Neural progenitor cell (in vitro differentiated cells): ENCODE measurements at regions not wholly inside any gene's neighbourhood (a gene's known extent, or its start where the extent isn't known, plus 50 kb on each side); places are given as distances from the start of the nearest gene placed in this dataset.
"Not testable (repeated sequence)": the region's sequence is repeated elsewhere in the genome, so short reads cannot be mapped to it uniquely, and the experiment has no call there.

ENCODE experiments used
- DNase-seq: peaks from one replicate; pipeline ENCODE4 v3.0.0-alpha.2; 2016; ENCODE audit warnings: low spot score
- H2AFZ ChIP-seq: fragments of 200-600 bp; sonication (generic); replicated peaks from 2 replicates; pipeline ENCODE4 v1.6.1; 2016; ENCODE audit warnings: antibody characterized with exemption
- H3F3A ChIP-seq: fragments of 200-600 bp; sonication (generic); 2 replicates; pipeline ENCODE4 v1.6.1; 2016; ENCODE audit warnings: antibody characterized with exemption, low read depth
- H3K27ac ChIP-seq: fragments of 200-600 bp; sonication (generic); 2 replicates; pipeline ENCODE4 v1.5.1; 2016; ENCODE audit warnings: mild to moderate bottlenecking
- H3K27me3 ChIP-seq: fragments of 200-600 bp; sonication (generic); 2 replicates; pipeline ENCODE4 v1.6.1; 2016; ENCODE audit warnings: mild to moderate bottlenecking, moderate library complexity
- H3K36me3 ChIP-seq: fragments of 200-600 bp; sonication (generic); 2 replicates; pipeline ENCODE4 v1.5.1; 2016
- H3K4me1 ChIP-seq: fragments of 200-600 bp; sonication (generic); 2 replicates; pipeline ENCODE4 v1.6.1; 2016; ENCODE audit warnings: mixed run types
- H3K4me2 ChIP-seq: fragments of 200-600 bp; sonication (generic); 2 replicates; pipeline ENCODE4 v1.6.1; 2016
- H3K4me3 ChIP-seq: fragments of 200-600 bp; sonication (generic); 2 replicates; pipeline ENCODE4 v1.5.1; 2016
- H3K79me2 ChIP-seq: fragments of 200-600 bp; sonication (generic); 2 replicates; pipeline ENCODE4 v1.6.1; 2016; ENCODE audit warnings: low read depth
- H3K9ac ChIP-seq: fragments of 200-600 bp; sonication (generic); 2 replicates; pipeline ENCODE4 v1.6.1; 2016
- H3K9me3 ChIP-seq: fragments of 200-600 bp; sonication (generic); 2 replicates; pipeline ENCODE4 v1.5.1; 2016; ENCODE audit warnings: low read depth
- H4K20me1 ChIP-seq: fragments of 200-600 bp; sonication (generic); 2 replicates; pipeline ENCODE4 v1.6.1; 2016; ENCODE audit warnings: low read depth
- H3K27ac Mint-ChIP-seq: 3 replicates; pipeline ENCODE4 v1.8.0; 2021; ENCODE audit warnings: mixed read lengths
- H3K27me3 Mint-ChIP-seq: 2 replicates; pipeline ENCODE4 v1.8.0; 2022; ENCODE audit warnings: low read depth, mild to moderate bottlenecking, inconsistent platforms, moderate library complexity, mixed read lengths; ENCODE audit not compliant: insufficient read depth
- H3K36me3 Mint-ChIP-seq: 3 replicates; pipeline ENCODE4 v1.8.0; 2021; ENCODE audit warnings: mixed read lengths
- H3K4me1 Mint-ChIP-seq: 3 replicates; pipeline ENCODE4 v1.8.0; 2021; ENCODE audit warnings: mixed read lengths
- H3K4me3 Mint-ChIP-seq: 3 replicates; pipeline ENCODE4 v1.8.0; 2021; ENCODE audit warnings: mild to moderate bottlenecking, moderate library complexity, mixed read lengths
- H3K9me3 Mint-ChIP-seq: 3 replicates; pipeline ENCODE4 v1.8.0; 2020; ENCODE audit warnings: mixed read lengths
- CTCF ChIP-seq: fragments of 200-600 bp; sonication (generic); IDR thresholded peaks from 2 replicates; pipeline ENCODE4 v1.5.1; 2017; ENCODE audit warnings: antibody characterized with exemption, mild to moderate bottlenecking
- EZH2 ChIP-seq: fragments of 200-600 bp; sonication (generic); IDR thresholded peaks from 2 replicates; pipeline ENCODE4 v1.6.1; 2017; ENCODE audit warnings: antibody characterized with exemption, mild to moderate bottlenecking, moderate library complexity
- EZH2phosphoT487 ChIP-seq: fragments of 200-600 bp; sonication (generic); IDR thresholded peaks from 2 replicates; pipeline ENCODE4 v1.6.1; 2017; ENCODE audit warnings: antibody characterized with exemption

- peaks cover 11% of the 10 kb centered on the region for H3K9me3 Mint-ChIP-seq
Measured at GRCh38 chr12:66755727-66756395, 77.0 kb upstream of the GRIP1 start.

GRCh38 chr12:66756631-66757030 lies 77.8 kb upstream of the GRIP1 start:
- Histone ChIP-seq H3K4me1 (no peaks in the 10 kb centered on the region), H3K36me3 (no peaks in the 10 kb centered on the region), H2AFZ (no peak overlapping the region), H3F3A (no peaks in the 10 kb centered on the region), H3K27ac (no peak overlapping the region), H3K79me2 (no peaks in the 10 kb centered on the region), H3K9me3 (peaks cover 5% of the 10 kb centered on the region), H3K4me2 (no peak overlapping the region), H4K20me1 (no peaks in the 10 kb centered on the region), H3K9ac (no peak overlapping the region), H3K27me3 (no peaks in the 10 kb centered on the region), H3K4me3 (no peak overlapping the region)
- no peaks in the 10 kb centered on the region for H3K27me3 Mint-ChIP-seq
- no peak for DNase-seq
- peaks cover 6% of the 10 kb centered on the region for H3K36me3 Mint-ChIP-seq
- H3K27ac Mint-ChIP-seq: no peak overlapping the region
- peaks cover 14% of the 10 kb centered on the region for H3K4me1 Mint-ChIP-seq
- no peak overlapping the region for H3K4me3 Mint-ChIP-seq
- H3K9me3 Mint-ChIP-seq: peaks cover 17% of the 10 kb centered on the region
- no peak for TF ChIP-seq CTCF
- TF ChIP-seq EZH2phosphoT487: no peak
- no peak for TF ChIP-seq EZH2

More at GRCh38 chr12:66755727-66756395, 77.0 kb upstream of the GRIP1 start:
- Mint-ChIP-seq H3K36me3 (peaks cover under 1% of the 10 kb centered on the region), H3K27ac (no peak overlapping the region), H3K27me3 (no peaks in the 10 kb centered on the region), H3K4me1 (peaks cover 14% of the 10 kb centered on the region), H3K4me3 (no peak overlapping the region)
- Histone ChIP-seq H4K20me1 (no peaks in the 10 kb centered on the region), H3K9me3 (peaks cover 5% of the 10 kb centered on the region), H3K9ac (no peak overlapping the region), H3K79me2 (no peaks in the 10 kb centered on the region), H3K27me3 (no peaks in the 10 kb centered on the region), H3K4me1 (no peaks in the 10 kb centered on the region), H2AFZ (no peak overlapping the region), H3K4me3 (no peak overlapping the region), H3F3A (no peaks in the 10 kb centered on the region), H3K27ac (no peak overlapping the region), H3K4me2 (no peak overlapping the region), H3K36me3 (no peaks in the 10 kb centered on the region)
- TF ChIP-seq EZH2 (no peak), CTCF (no peak), EZH2phosphoT487 (no peak)
- DNase-seq: no peak

GRCh38 chr12:66760122-66760521 lies 81.2 kb upstream of the GRIP1 start:
- H3K9me3 ChIP-seq, H2AFZ ChIP-seq, H3K27ac Mint-ChIP-seq, H3K79me2 ChIP-seq, H3K9ac ChIP-seq, H3F3A ChIP-seq, H3K4me3 ChIP-seq, H3K36me3 ChIP-seq, H4K20me1 ChIP-seq, H3K36me3 Mint-ChIP-seq, H3K27me3 ChIP-seq, H3K27ac ChIP-seq, DNase-seq, H3K4me2 ChIP-seq, H3K4me3 Mint-ChIP-seq, H3K27me3 Mint-ChIP-seq: not testable (repeated sequence)
- H3K4me1 ChIP-seq: peaks cover 21% of the 10 kb centered on the region
- Mint-ChIP-seq H3K9me3 (peaks cover 17% of the 10 kb centered on the region), H3K4me1 (peaks cover 15% of the 10 kb centered on the region)

GRCh38 chr12:66763467-66763866 lies 84.6 kb upstream of the GRIP1 start:
- H3K4me3 ChIP-seq: no peak overlapping the region
- peaks cover 5% of the 10 kb centered on the region for H3K9me3 ChIP-seq
- H3K9ac ChIP-seq: no peak overlapping the region
- H3K4me2 ChIP-seq: no peak overlapping the region
- Mint-ChIP-seq H3K4me1 (peaks cover 19% of the 10 kb centered on the region), H3K27me3 (peaks cover 2% of the 10 kb centered on the region), H3K9me3 (peaks cover 17% of the 10 kb centered on the region), H3K36me3 (peaks cover 6% of the 10 kb centered on the region), H3K4me3 (no peak overlapping the region), H3K27ac (no peak overlapping the region)
- H3K4me1 ChIP-seq: peaks cover 39% of the 10 kb centered on the region
- peaks cover 13% of the 10 kb centered on the region for H4K20me1 ChIP-seq
- no peak overlapping the region for H2AFZ ChIP-seq
- DNase-seq: no peak
- H3F3A ChIP-seq: peaks cover 15% of the 10 kb centered on the region
- H3K79me2 ChIP-seq: no peaks in the 10 kb centered on the region
- H3K27me3 ChIP-seq: no peaks in the 10 kb centered on the region
- H3K27ac ChIP-seq: no peak overlapping the region
- no peaks in the 10 kb centered on the region for H3K36me3 ChIP-seq
- TF ChIP-seq EZH2phosphoT487 (no peak), CTCF (no peak), EZH2 (no peak)
